GM23248 (cell line): ENCODE measurements at regions not wholly inside any gene's neighbourhood (a gene's known extent, or its start where the extent isn't known, plus 50 kb on each side); places are given as distances from the start of the nearest gene placed in this dataset.

ENCODE experiments used
- EZH2 ChIP-seq: fragments of 200-600 bp; sonication (generic); IDR thresholded peaks from 2 replicates; pipeline ENCODE4 v1.6.1; 2018; ENCODE audit warnings: antibody characterized with exemption, mild to moderate bottlenecking; ENCODE audit not compliant: insufficient read depth, poor library complexity, severe bottlenecking
- EZH2phosphoT487 ChIP-seq: fragments of 200-600 bp; sonication (generic); IDR thresholded peaks from 2 replicates; pipeline ENCODE4 v1.6.1; 2018; ENCODE audit warnings: antibody characterized with exemption, moderate library complexity, mild to moderate bottlenecking, low read depth; ENCODE audit not compliant: insufficient read depth

DNA sequence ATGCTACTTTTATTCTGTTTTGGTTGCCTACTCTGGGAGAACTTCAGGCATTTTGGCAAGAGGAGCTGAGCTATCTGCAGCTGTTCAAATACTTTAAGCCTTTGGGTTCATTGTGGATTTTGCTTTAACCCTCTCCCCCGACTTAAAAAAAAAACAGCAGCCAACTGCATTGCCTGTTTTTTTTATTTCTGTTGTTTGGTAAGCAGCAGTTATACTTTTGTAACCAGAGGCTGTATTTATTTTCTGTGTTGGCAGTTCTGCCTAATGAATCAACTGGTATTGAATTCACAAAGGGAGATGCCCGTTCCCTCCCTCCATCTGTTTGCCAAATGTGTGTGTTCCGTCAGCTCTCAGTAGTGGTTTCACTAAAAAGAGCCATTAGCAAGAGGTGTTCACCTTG is 484.0 kb downstream of the UTRN start:
- TF ChIP-seq EZH2phosphoT487: no peak
- no peak for TF ChIP-seq EZH2
